ENCODE measurements at regions not wholly inside any gene's neighbourhood (a gene's known extent, or its start where the extent isn't known, plus 50 kb on each side); places are given as distances from the start of the nearest gene placed in this dataset.
"Not testable (repeated sequence)": the region's sequence is repeated elsewhere in the genome, so short reads cannot be mapped to it uniquely, and the experiment has no call there.

DNA sequence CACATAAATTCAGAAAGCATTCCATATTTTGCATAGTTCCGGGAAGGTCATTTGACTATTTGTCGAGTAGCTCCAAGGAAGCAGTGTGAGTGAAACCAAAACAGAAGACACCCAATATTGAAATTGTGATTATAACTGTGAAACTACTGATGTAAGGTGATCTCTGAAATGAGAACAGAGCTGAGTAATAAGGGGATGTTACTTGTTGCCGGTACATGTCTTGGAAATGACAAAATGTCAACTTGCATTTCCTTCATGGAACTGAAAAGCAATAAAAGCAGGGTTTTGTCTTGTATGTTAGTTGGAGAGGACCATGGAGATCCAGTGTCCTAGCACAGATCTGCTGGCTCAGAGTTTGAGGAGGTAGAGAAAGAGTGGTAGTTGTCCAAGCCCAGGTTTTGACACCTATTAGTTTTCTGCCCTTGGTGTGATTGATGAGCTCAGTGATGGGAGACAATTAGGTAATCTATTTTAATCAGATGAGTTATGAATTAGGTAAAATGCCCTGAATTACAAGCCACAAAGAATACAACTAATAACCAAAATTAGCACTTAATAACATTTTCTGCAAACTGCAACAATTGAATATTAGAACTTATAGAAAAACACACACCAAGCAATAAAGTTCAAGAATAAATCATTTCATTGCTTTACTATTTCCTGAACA, 58.7 kb upstream of the ZNF519 start:
- DNase-seq (ENCODE audit: low read depth in 2 of 2, low spot score in 1 of 2), result not testable (repeated sequence)

DNA sequence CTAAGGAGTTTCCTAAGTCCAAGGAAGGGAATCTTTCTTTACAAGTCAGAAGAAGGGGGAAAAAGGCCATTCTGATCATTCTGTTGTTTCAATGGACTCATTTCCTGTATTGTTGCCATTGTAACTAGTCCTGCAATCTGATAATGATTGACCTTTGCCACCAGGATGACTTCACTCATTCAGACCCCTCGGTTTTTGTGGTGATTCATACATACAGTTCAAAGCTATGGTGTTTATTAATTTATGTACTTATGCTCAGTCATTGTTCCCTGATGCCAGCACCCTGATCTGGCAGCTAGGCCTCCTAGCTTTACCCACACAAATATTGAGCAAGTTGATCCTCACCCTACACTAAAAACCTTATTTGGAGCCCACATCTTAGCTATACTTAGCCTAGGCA, 57.6 kb upstream of the ZNF519 start:
- DNase-seq (ENCODE audit: low read depth in 2 of 2, low spot score in 1 of 2), result no peak

DNA sequence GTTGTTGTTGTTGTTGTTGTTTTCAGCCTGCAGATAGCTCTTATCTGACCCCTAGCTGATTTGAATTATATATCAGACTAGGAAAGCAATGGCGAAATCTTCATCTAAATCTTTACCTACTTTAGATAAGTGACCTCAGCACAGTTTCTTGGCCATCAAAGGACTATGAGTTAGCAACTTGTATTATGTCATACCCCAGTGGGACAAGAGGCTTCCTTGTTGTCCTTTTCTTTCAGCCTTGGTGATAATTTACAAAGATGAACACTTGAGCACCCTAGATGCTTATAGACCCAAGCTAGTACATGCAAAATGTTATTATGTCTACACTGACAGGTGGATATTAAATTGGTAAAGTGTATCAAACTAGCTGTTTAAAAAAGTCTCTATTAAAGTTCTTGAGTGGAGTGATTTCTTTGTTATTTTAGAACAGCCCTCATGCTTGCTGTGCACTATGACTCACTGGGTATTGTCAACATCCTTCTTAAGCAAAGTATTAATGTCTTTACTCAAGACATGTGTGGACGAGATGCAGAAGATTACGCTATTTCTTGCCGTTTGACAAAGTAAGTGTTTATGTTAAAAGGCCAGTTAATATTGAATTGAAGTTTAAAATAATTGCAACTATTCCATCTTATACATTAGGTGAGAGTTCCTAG, 56.6 kb upstream of the ZNF519 start:
- DNase-seq (ENCODE audit: low read depth in 2 of 2, low spot score in 1 of 2), result not testable (repeated sequence)

All from stimulated activated CD8-positive, alpha-beta memory T cell treated with anti-CD3 and anti-CD28 coated beads, Interleukin-4, amount 100 ng/mL, for 1 hour (primary cell).